G401 (cell line): ENCODE measurements at regions not wholly inside any gene's neighbourhood (a gene's known extent, or its start where the extent isn't known, plus 50 kb on each side); places are given as distances from the start of the nearest gene placed in this dataset.
"Not testable (repeated sequence)": the region's sequence is repeated elsewhere in the genome, so short reads cannot be mapped to it uniquely, and the experiment has no call there.

Source experiments
- DNase-seq: peaks from one replicate; pipeline ENCODE4 v3.0.0-alpha.2; 2015; ENCODE audit warnings: low spot score
- in situ Hi-C: cut with HindIII; loops from 2 replicates; pipeline ENCODE4 v1.10.0; 2016; ENCODE audit warnings: low sequenced_read_pairs, mixed read lengths

- DNase-seq: no peak
- in situ Hi-C loops: no loop called here
These were observed 111.9 kb upstream of the ERCC4 start for GRCh38 chr16:13808102-13808501.

- no peak for DNase-seq
- in situ Hi-C loops: no loop called here
These were observed 110.2 kb upstream of the ERCC4 start for GRCh38 chr16:13809765-13810164.

GRCh38 chr16:13811834-13812233 is 108.1 kb upstream of the ERCC4 start:
- in situ Hi-C loops: no loop called here
- no peak for DNase-seq

GRCh38 chr16:13816701-13817100 is 103.3 kb upstream of the ERCC4 start:
- no peak for DNase-seq
- in situ Hi-C loops: no loop called here

- no peak for DNase-seq
- in situ Hi-C loops: no loop called here
These were observed 96.5 kb upstream of the ERCC4 start for GRCh38 chr16:13823501-13823900.

- DNase-seq: no peak
- in situ Hi-C loops: no loop called here
These were observed 90.2 kb upstream of the ERCC4 start for GRCh38 chr16:13829697-13830299.

- in situ Hi-C loops: no loop called here
- no peak for DNase-seq
These were observed 86.4 kb upstream of the ERCC4 start for GRCh38 chr16:13833515-13833914.

GRCh38 chr16:13835387-13835786 is 84.6 kb upstream of the ERCC4 start:
- DNase-seq: no peak
- in situ Hi-C loops: no loop called here

- in situ Hi-C loops: no loop called here
- no peak for DNase-seq
These were observed 83.8 kb upstream of the ERCC4 start for GRCh38 chr16:13835935-13836730.

- DNase-seq: no peak
- in situ Hi-C loops: no loop called here
These were observed 81.4 kb upstream of the ERCC4 start for GRCh38 chr16:13838401-13839190.

- in situ Hi-C loops: no loop called here
- no peak for DNase-seq
These were observed 80.4 kb upstream of the ERCC4 start for GRCh38 chr16:13839577-13839976.

GRCh38 chr16:13845232-13845631 is 74.7 kb upstream of the ERCC4 start:
- no peak for DNase-seq
- in situ Hi-C loops: no loop called here

GRCh38 chr16:13848795-13849194 is 71.2 kb upstream of the ERCC4 start:
- in situ Hi-C loops: no loop called here
- DNase-seq: no peak

GRCh38 chr16:13850173-13850572 is 69.8 kb upstream of the ERCC4 start:
- in situ Hi-C loops, DNase-seq: not testable (repeated sequence)

GRCh38 chr16:13852827-13853226 is 67.1 kb upstream of the ERCC4 start:
- no peak for DNase-seq
- in situ Hi-C loops: no loop called here

GRCh38 chr16:13856398-13856797 is 63.6 kb upstream of the ERCC4 start:
- in situ Hi-C loops: no loop called here
- no peak for DNase-seq

GRCh38 chr16:13856811-13857511 is 63.0 kb upstream of the ERCC4 start:
- DNase-seq: no peak
- in situ Hi-C loops: no loop called here

- no peak for DNase-seq
- in situ Hi-C loops: no loop called here
These were observed 60.9 kb upstream of the ERCC4 start for GRCh38 chr16:13858873-13859580.
